WTC11 (cell line): ENCODE measurements at regions not wholly inside any gene's neighbourhood (a gene's known extent, or its start where the extent isn't known, plus 50 kb on each side); places are given as distances from the start of the nearest gene placed in this dataset.

ENCODE experiments used
- ATAC-seq: fragments of 200-7000 bp; cut with Tn5 transposase; 2 replicates; pipeline ENCODE4 v1.10.0; 2021; ENCODE audit warnings: mild to moderate bottlenecking, moderate library complexity
- CTCF ChIA-PET: fragments of 300-600 bp; sonication (Branson Sonifier 250); formaldehyde crosslinking; loops from one replicate; lab custom pipeline; 2021; ENCODE audit warnings: antibody characterized with exemption; lab: Charles Lee
- POLR2A ChIA-PET: fragments of 350-600 bp; sonication (Branson Sonifier 250); formaldehyde crosslinking; loops from one replicate; lab custom pipeline; 2021; ENCODE audit warnings: antibody characterized with exemption; lab: Charles Lee
- DNase-seq: peaks from one replicate; pipeline ENCODE4 v3.0.0; 2021; ENCODE audit warnings: low spot score
- H3K27ac Mint-ChIP-seq: 2 replicates; pipeline ENCODE4 v1.8.0; 2021; ENCODE audit warnings: mixed read lengths
- H3K27me3 Mint-ChIP-seq: 2 replicates; pipeline ENCODE4 v1.8.0; 2021; ENCODE audit warnings: low read depth, mild to moderate bottlenecking, moderate library complexity, mixed read lengths
- H3K36me3 Mint-ChIP-seq: 2 replicates; pipeline ENCODE4 v1.8.0; 2021; ENCODE audit warnings: mixed read lengths
- H3K4me1 Mint-ChIP-seq: 2 replicates; pipeline ENCODE4 v1.8.0; 2022; ENCODE audit warnings: mixed read lengths
- H3K4me3 Mint-ChIP-seq: 2 replicates; pipeline ENCODE4 v1.8.0; 2021; ENCODE audit warnings: mild to moderate bottlenecking, moderate library complexity, mixed read lengths
- H3K9me3 Mint-ChIP-seq: 2 replicates; pipeline ENCODE4 v1.8.0; 2021; ENCODE audit warnings: mixed read lengths
- CREB1 ChIP-seq: sonication (generic); formaldehyde crosslinking; IDR thresholded peaks from 2 replicates; pipeline ENCODE4 v1.8.0; 2023; ENCODE audit warnings: mild to moderate bottlenecking, missing genetic modification reagents
- FOXP1 ChIP-seq: sonication (generic); formaldehyde crosslinking; IDR thresholded peaks from 2 replicates; pipeline ENCODE4 v1.8.0; 2022; ENCODE audit warnings: missing genetic modification reagents, mild to moderate bottlenecking, moderate library complexity, borderline replicate concordance
- GRHL2 ChIP-seq: fragments of 250-450 bp; sonication (Bioruptor Pico); IDR thresholded peaks from 2 replicates; pipeline ENCODE4 v1.8.0; 2022; ENCODE audit warnings: mild to moderate bottlenecking, moderate library complexity; ENCODE audit not compliant: insufficient replicate concordance, severe bottlenecking
- HMGA2 ChIP-seq: fragments of 250-450 bp; sonication (Bioruptor Pico); IDR thresholded peaks from 2 replicates; pipeline ENCODE4 v1.4.0; 2021; ENCODE audit warnings: mild to moderate bottlenecking, moderate library complexity
- IRF1 ChIP-seq: sonication (generic); formaldehyde crosslinking; IDR thresholded peaks from 2 replicates; pipeline ENCODE4 v1.8.0; 2023; ENCODE audit warnings: missing genetic modification reagents
- IRF2 ChIP-seq: sonication (generic); formaldehyde crosslinking; IDR thresholded peaks from 2 replicates; pipeline ENCODE4 v1.8.0; 2022; ENCODE audit warnings: low read depth, missing genetic modification reagents, borderline replicate concordance
- JAZF1 ChIP-seq: fragments of 250-450 bp; sonication (Bioruptor Pico); IDR thresholded peaks from 2 replicates; pipeline ENCODE4 v1.9.0; 2021; ENCODE audit warnings: moderate library complexity, mild to moderate bottlenecking, inconsistent platforms
- JUN ChIP-seq: sonication (generic); formaldehyde crosslinking; IDR thresholded peaks from 2 replicates; pipeline ENCODE4 v1.8.0; 2023; ENCODE audit warnings: mild to moderate bottlenecking, missing genetic modification reagents
- MXD4 ChIP-seq: fragments of 250-450 bp; sonication (Bioruptor Pico); IDR thresholded peaks from 2 replicates; pipeline ENCODE4 v1.8.0; 2021; ENCODE audit warnings: mild to moderate bottlenecking, moderate library complexity, borderline replicate concordance
- MYBL2 ChIP-seq: sonication (generic); formaldehyde crosslinking; IDR thresholded peaks from 2 replicates; pipeline ENCODE4 v1.8.1; 2023; ENCODE audit warnings: mild to moderate bottlenecking, moderate library complexity, missing genetic modification reagents
- NFATC4 ChIP-seq: fragments of 250-450 bp; sonication (Bioruptor Pico); IDR thresholded peaks from 2 replicates; pipeline ENCODE4 v1.9.0; 2021; ENCODE audit warnings: mild to moderate bottlenecking
- NFYB ChIP-seq: sonication (generic); formaldehyde crosslinking; conservative IDR thresholded peaks from 2 replicates; pipeline ENCODE4 v1.8.0; 2022; ENCODE audit warnings: low read depth, missing genetic modification reagents
- PREB ChIP-seq: sonication (generic); formaldehyde crosslinking; IDR thresholded peaks from 2 replicates; pipeline ENCODE4 v1.8.1; 2022; ENCODE audit warnings: mild to moderate bottlenecking, missing genetic modification reagents, moderate library complexity, borderline replicate concordance
- SMAD4 ChIP-seq: sonication (generic); formaldehyde crosslinking; IDR thresholded peaks from 2 replicates; pipeline ENCODE4 v1.8.0; 2022; ENCODE audit warnings: mild to moderate bottlenecking, missing genetic modification reagents
- SOX15 ChIP-seq: fragments of 250-450 bp; sonication (Bioruptor Pico); IDR thresholded peaks from 2 replicates; pipeline ENCODE4 v1.9.0; 2021; ENCODE audit warnings: mild to moderate bottlenecking
- SP1 ChIP-seq: sonication (generic); formaldehyde crosslinking; conservative IDR thresholded peaks from 2 replicates; pipeline ENCODE4 v1.8.1; 2022; ENCODE audit warnings: missing genetic modification reagents
- TCF7 ChIP-seq: sonication (generic); formaldehyde crosslinking; IDR thresholded peaks from 2 replicates; pipeline ENCODE4 v1.8.0; 2022; ENCODE audit warnings: mild to moderate bottlenecking, low read depth, missing genetic modification reagents, moderate library complexity
- TP53 ChIP-seq: sonication (generic); formaldehyde crosslinking; IDR thresholded peaks from 2 replicates; pipeline ENCODE4 v1.8.1; 2023; ENCODE audit warnings: mild to moderate bottlenecking, missing genetic modification reagents
- USF1 ChIP-seq: sonication (generic); formaldehyde crosslinking; IDR thresholded peaks from 2 replicates; pipeline ENCODE4 v1.8.0; 2022; ENCODE audit warnings: mild to moderate bottlenecking, missing genetic modification reagents
- ZNF121 ChIP-seq: sonication (generic); formaldehyde crosslinking; IDR thresholded peaks from 2 replicates; pipeline ENCODE4 v1.8.0; 2023; ENCODE audit warnings: missing genetic modification reagents
- ZNF263 ChIP-seq: sonication (generic); formaldehyde crosslinking; IDR thresholded peaks from 2 replicates; pipeline ENCODE4 v1.8.1; 2022; ENCODE audit warnings: low read depth, mild to moderate bottlenecking, moderate library complexity, missing genetic modification reagents
- ZNF317 ChIP-seq: sonication (generic); formaldehyde crosslinking; IDR thresholded peaks from 2 replicates; pipeline ENCODE4 v1.8.1; 2023; ENCODE audit warnings: low read depth, mild to moderate bottlenecking, moderate library complexity, missing genetic modification reagents, borderline replicate concordance
- ZNF416 ChIP-seq: fragments of 250-450 bp; sonication (Bioruptor Pico); IDR thresholded peaks from 2 replicates; pipeline ENCODE4 v1.9.0; 2021; ENCODE audit warnings: mild to moderate bottlenecking, inconsistent platforms
- ZNF671 ChIP-seq: fragments of 250-450 bp; sonication (Bioruptor Pico); IDR thresholded peaks from 2 replicates; pipeline ENCODE4 v1.8.0; 2021; ENCODE audit warnings: mild to moderate bottlenecking
- TF ChIP-seq, protein P1 (sequence below): fragments of 250-450 bp; sonication (Bioruptor Pico); IDR thresholded peaks from 2 replicates; pipeline ENCODE4 v1.8.0; 2021; ENCODE audit warnings: mild to moderate bottlenecking
- TF ChIP-seq, protein P2 (sequence below): sonication (generic); formaldehyde crosslinking; IDR thresholded peaks from 2 replicates; pipeline ENCODE4 v1.8.1; 2023; ENCODE audit warnings: mild to moderate bottlenecking, missing genetic modification reagents, moderate library complexity
- TF ChIP-seq, protein P3 (sequence below): fragments of 200-600 bp; IDR thresholded peaks from 2 replicates; pipeline ENCODE4 v1.8.0; 2022; ENCODE audit warnings: antibody characterized with exemption
- TF ChIP-seq, protein P4 (sequence below): sonication (generic); formaldehyde crosslinking; IDR thresholded peaks from 2 replicates; pipeline ENCODE4 v1.8.0; 2022; ENCODE audit warnings: missing genetic modification reagents

DNA sequence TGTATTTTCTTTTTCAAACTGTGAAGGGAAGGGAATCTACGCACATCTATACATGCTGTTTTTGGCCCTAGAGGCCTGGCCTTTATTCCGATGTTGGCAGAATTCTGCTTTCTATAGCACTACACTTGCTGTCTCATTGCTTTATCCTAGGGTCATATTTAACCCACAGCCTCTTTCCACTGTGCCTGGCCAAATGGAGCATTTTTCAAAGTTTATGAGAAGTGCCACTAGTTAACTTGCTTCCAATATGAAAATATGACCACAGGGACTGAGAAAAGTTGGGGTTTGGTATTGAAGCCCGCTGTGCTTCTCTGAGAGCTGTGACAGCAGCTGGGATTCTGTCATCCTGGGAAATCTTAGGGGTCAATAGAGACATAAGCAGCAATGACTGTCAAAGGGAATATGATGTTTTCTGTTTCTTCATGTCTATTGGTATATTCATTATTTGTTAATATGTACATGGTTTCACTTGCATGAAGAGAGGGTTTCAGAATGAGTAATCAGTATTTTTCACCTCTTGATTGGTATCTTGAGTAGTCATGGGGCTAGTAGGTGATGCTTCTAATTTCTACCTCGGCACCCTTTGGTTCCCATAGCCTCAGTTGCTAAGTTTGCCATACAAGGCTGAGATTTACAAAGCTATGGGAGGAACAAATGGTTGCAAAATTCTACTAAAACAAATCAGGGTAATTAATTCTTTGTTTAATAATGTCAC lies 275.8 kb upstream of the RBMS3 start:
- no peaks in the 10 kb centered on the region for H3K9me3 Mint-ChIP-seq
- TF ChIP-seq, protein P1, sequence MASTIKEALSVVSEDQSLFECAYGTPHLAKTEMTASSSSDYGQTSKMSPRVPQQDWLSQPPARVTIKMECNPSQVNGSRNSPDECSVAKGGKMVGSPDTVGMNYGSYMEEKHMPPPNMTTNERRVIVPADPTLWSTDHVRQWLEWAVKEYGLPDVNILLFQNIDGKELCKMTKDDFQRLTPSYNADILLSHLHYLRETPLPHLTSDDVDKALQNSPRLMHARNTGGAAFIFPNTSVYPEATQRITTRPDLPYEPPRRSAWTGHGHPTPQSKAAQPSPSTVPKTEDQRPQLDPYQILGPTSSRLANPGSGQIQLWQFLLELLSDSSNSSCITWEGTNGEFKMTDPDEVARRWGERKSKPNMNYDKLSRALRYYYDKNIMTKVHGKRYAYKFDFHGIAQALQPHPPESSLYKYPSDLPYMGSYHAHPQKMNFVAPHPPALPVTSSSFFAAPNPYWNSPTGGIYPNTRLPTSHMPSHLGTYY (CRISPR knock-in tag) = no peak
- no peak for TF ChIP-seq MYBL2
- TF ChIP-seq NFATC4 (CRISPR knock-in tag) = no peak
- TF ChIP-seq SP1 (CRISPR knock-in tag) = no peak
- TF ChIP-seq SMAD4 = no peak
- no peak for TF ChIP-seq PREB (CRISPR knock-in tag)
- TF ChIP-seq, protein P2, sequence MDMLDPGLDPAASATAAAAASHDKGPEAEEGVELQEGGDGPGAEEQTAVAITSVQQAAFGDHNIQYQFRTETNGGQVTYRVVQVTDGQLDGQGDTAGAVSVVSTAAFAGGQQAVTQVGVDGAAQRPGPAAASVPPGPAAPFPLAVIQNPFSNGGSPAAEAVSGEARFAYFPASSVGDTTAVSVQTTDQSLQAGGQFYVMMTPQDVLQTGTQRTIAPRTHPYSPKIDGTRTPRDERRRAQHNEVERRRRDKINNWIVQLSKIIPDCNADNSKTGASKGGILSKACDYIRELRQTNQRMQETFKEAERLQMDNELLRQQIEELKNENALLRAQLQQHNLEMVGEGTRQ (CRISPR knock-in tag) = no peak
- no peak for TF ChIP-seq TCF7 (CRISPR knock-in tag)
- no peak for TF ChIP-seq IRF2 (CRISPR knock-in tag)
- no peak for TF ChIP-seq HMGA2 (CRISPR knock-in tag)
- no peak for TF ChIP-seq NFYB (CRISPR knock-in tag)
- TF ChIP-seq, protein P3, sequence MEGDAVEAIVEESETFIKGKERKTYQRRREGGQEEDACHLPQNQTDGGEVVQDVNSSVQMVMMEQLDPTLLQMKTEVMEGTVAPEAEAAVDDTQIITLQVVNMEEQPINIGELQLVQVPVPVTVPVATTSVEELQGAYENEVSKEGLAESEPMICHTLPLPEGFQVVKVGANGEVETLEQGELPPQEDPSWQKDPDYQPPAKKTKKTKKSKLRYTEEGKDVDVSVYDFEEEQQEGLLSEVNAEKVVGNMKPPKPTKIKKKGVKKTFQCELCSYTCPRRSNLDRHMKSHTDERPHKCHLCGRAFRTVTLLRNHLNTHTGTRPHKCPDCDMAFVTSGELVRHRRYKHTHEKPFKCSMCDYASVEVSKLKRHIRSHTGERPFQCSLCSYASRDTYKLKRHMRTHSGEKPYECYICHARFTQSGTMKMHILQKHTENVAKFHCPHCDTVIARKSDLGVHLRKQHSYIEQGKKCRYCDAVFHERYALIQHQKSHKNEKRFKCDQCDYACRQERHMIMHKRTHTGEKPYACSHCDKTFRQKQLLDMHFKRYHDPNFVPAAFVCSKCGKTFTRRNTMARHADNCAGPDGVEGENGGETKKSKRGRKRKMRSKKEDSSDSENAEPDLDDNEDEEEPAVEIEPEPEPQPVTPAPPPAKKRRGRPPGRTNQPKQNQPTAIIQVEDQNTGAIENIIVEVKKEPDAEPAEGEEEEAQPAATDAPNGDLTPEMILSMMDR = no peak
- TF ChIP-seq MXD4 (CRISPR knock-in tag) = no peak
- no peak for TF ChIP-seq IRF1
- no peak for TF ChIP-seq ZNF416 (CRISPR knock-in tag)
- TF ChIP-seq FOXP1 (CRISPR knock-in tag) = no peak
- no peak for TF ChIP-seq ZNF671 (CRISPR knock-in tag)
- TF ChIP-seq ZNF317 = no peak
- TF ChIP-seq, all 79 proteins: peak for 0
- ChIA-PET CTCF (no interaction called here), POLR2A (no interaction called here)
- ATAC-seq = no peak
- no peak overlapping the region for H3K4me3 Mint-ChIP-seq
- no peak overlapping the region for H3K27ac Mint-ChIP-seq
- H3K27me3 Mint-ChIP-seq = no peaks in the 10 kb centered on the region
- no peak for DNase-seq
- H3K36me3 Mint-ChIP-seq = no peaks in the 10 kb centered on the region
- no peaks in the 10 kb centered on the region for H3K4me1 Mint-ChIP-seq

DNA sequence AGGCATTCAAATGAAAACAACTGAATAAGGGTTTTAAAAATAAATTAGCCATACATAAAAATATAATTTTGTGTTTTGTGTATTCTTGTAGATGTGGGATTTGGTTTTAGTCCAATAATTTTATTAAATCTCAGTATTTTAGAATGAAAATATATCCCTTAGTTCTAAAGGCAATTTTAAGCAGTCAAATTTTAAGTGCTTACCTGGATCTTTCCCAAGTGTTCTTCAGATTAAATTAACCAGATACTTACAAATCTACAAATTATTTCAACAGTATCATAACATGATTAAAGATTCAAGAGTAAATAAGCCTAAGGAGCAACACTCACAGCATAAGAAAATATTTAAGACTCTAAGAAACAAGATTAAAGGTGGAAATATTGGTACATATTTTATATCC lies 275.0 kb upstream of the RBMS3 start:
- Mint-ChIP-seq H3K4me3 (no peak overlapping the region), H3K27ac (no peak overlapping the region), H3K9me3 (no peaks in the 10 kb centered on the region), H3K27me3 (no peaks in the 10 kb centered on the region), H3K36me3 (no peaks in the 10 kb centered on the region), H3K4me1 (no peaks in the 10 kb centered on the region)
- CTCF ChIA-PET = no interaction called here
- ATAC-seq (no peak), DNase-seq (no peak)
- POLR2A ChIA-PET = interaction anchor here (0.6 kb wide), 1 partner anchor 422 kb away, joined by 3 read pairs; no protein-coding TSS in a partner anchor
- TF ChIP-seq ZNF121 (CRISPR knock-in tag) = no peak
- TF ChIP-seq, protein P4, sequence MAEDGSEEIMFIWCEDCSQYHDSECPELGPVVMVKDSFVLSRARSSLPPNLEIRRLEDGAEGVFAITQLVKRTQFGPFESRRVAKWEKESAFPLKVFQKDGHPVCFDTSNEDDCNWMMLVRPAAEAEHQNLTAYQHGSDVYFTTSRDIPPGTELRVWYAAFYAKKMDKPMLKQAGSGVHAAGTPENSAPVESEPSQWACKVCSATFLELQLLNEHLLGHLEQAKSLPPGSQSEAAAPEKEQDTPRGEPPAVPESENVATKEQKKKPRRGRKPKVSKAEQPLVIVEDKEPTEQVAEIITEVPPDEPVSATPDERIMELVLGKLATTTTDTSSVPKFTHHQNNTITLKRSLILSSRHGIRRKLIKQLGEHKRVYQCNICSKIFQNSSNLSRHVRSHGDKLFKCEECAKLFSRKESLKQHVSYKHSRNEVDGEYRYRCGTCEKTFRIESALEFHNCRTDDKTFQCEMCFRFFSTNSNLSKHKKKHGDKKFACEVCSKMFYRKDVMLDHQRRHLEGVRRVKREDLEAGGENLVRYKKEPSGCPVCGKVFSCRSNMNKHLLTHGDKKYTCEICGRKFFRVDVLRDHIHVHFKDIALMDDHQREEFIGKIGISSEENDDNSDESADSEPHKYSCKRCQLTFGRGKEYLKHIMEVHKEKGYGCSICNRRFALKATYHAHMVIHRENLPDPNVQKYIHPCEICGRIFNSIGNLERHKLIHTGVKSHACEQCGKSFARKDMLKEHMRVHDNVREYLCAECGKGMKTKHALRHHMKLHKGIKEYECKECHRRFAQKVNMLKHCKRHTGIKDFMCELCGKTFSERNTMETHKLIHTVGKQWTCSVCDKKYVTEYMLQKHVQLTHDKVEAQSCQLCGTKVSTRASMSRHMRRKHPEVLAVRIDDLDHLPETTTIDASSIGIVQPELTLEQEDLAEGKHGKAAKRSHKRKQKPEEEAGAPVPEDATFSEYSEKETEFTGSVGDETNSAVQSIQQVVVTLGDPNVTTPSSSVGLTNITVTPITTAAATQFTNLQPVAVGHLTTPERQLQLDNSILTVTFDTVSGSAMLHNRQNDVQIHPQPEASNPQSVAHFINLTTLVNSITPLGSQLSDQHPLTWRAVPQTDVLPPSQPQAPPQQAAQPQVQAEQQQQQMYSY (CRISPR knock-in tag) = no peak
- TF ChIP-seq CREB1 (CRISPR knock-in tag) = no peak
- no peak for TF ChIP-seq TP53 (CRISPR knock-in tag)
- TF ChIP-seq ZNF317 = no peak
- TF ChIP-seq SOX15 (CRISPR knock-in tag) = no peak
- no peak for TF ChIP-seq USF1 (CRISPR knock-in tag)
- TF ChIP-seq ZNF263 = no peak
- no peak for TF ChIP-seq JUN (CRISPR knock-in tag)
- TF ChIP-seq GRHL2 (CRISPR knock-in tag) = no peak
- TF ChIP-seq JAZF1 (CRISPR knock-in tag) = no peak
